ENCODE measurements at regions not wholly inside any gene's neighbourhood (a gene's known extent, or its start where the extent isn't known, plus 50 kb on each side); places are given as distances from the start of the nearest gene placed in this dataset.

GRCh38 chr16:11472410-11472809 lies 114.3 kb downstream of the LITAF start:
- Histone ChIP-seq H3K9ac (ENCODE audit: control insufficient read depth, insufficient read depth, low read length) (no peak overlapping the region), H3K9me3 (replicated peaks; ENCODE audit: control insufficient read depth, insufficient read depth, low read length) (no peaks in the 10 kb centered on the region), H3K27me3 (replicated peaks in 1 of 2; ENCODE audit: control insufficient read depth in 2 of 2, insufficient read depth in 2 of 2, low read length in 1 of 2) (no peaks in the 10 kb centered on the region), H2AFZ (ENCODE audit: control insufficient read depth, low read depth, low read length) (no peak overlapping the region), H4K20me1 (ENCODE audit: control insufficient read depth, insufficient read depth) (no peaks in the 10 kb centered on the region), H3K4me2 (ENCODE audit: control insufficient read depth, insufficient read depth) (no peak overlapping the region), H3K27ac (ENCODE audit: control insufficient read depth, insufficient read depth) (no peak overlapping the region), H3K79me2 (ENCODE audit: control insufficient read depth, insufficient read depth, low read length) (no peaks in the 10 kb centered on the region), H3K4me1 (ENCODE audit: control insufficient read depth, insufficient read depth, low read length) (no peaks in the 10 kb centered on the region), H3K36me3 (ENCODE audit: control insufficient read depth in 2 of 2, insufficient read depth in 2 of 2, low read length in 1 of 2) (no peaks in the 10 kb centered on the region), H3K4me3 (no peak overlapping the region)
- in situ Hi-C loops (cut with MboI) (no loop called here), intact Hi-C loops (cut with micrococcal nuclease; ENCODE audit: unreplicated experiment) (no loop called here)
- RAD21 ChIA-PET (ENCODE audit: unreplicated experiment) = interaction anchor here (1.2 to 1.3 kb wide), 2 partner anchors 59 to 67 kb away, joined by 3 read pairs; no protein-coding TSS in a partner anchor
- CTCF ChIA-PET = interaction anchor here (1.2 kb wide), 1 partner anchor 168 kb away, joined by 3 read pairs; no protein-coding TSS in a partner anchor
- TF ChIP-seq BCLAF1 (IDR thresholded peaks at IDR 0.05) (no peak), ZBED1 (IDR thresholded peaks at IDR 0.05; ENCODE audit: borderline replicate concordance) (no peak), SIN3A (IDR thresholded peaks at IDR 0.05; ENCODE audit: low read depth, low read length) (no peak), ETV6 (conservative IDR thresholded peaks at IDR 0.05 in 1 of 2, IDR thresholded peaks at IDR 0.05 in 1 of 2; ENCODE audit: borderline replicate concordance in 1 of 2, low read depth in 1 of 2) (no peak), DPF2 (IDR thresholded peaks at IDR 0.05) (no peak), TCF12 (IDR thresholded peaks at IDR 0.05; ENCODE audit: low read depth, low read length) (no peak), YBX1 (IDR thresholded peaks at IDR 0.05) (no peak), PAX5 (IDR thresholded peaks at IDR 0.05; ENCODE audit: borderline replicate concordance, low read depth, low read length) (no peak), RFX5 (IDR thresholded peaks at IDR 0.05; ENCODE audit: low read depth, low read length) (no peak)
- TF ChIP-seq, protein P1, sequence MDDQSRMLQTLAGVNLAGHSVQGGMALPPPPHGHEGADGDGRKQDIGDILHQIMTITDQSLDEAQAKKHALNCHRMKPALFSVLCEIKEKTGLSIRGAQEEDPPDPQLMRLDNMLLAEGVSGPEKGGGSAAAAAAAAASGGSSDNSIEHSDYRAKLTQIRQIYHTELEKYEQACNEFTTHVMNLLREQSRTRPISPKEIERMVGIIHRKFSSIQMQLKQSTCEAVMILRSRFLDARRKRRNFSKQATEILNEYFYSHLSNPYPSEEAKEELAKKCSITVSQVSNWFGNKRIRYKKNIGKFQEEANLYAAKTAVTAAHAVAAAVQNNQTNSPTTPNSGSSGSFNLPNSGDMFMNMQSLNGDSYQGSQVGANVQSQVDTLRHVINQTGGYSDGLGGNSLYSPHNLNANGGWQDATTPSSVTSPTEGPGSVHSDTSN (IDR thresholded peaks at IDR 0.05; ENCODE audit: insufficient replicate concordance, low read depth, low read length) = no peak
- ATAC-seq = no peak
- no peak for DNase-seq (ENCODE audit: low read depth, low spot score)
- BruUV-seq (replicated peaks) = no TSS peak
- no peak for FAIRE-seq
- POLR2A ChIA-PET = no interaction called here
- 40% methylated on average over 4 of the region's 4 CpGs for WGBS (ENCODE audit: insufficient coverage, insufficient replicate concordance, low lambda C conversion rate, missing lambda C conversion rate)
- SMC1A ChIA-PET (ENCODE audit: uncharacterized antibody, unreplicated experiment) = interaction anchor here (0.7 to 1.8 kb wide), 2 partner anchors 61 to 157 kb away, joined by 3 to 4 read pairs; no protein-coding TSS in a partner anchor

Measured in GM12878 (cell line).